Left lobe of liver (tissue), 2 donors: ENCODE measurements at regions not wholly inside any gene's neighbourhood (a gene's known extent, or its start where the extent isn't known, plus 50 kb on each side); places are given as distances from the start of the nearest gene placed in this dataset.

Source experiments
- ATAC-seq: fragments of 200-7000 bp; cut with Tn5 transposase; one replicate; pipeline ENCODE4 v1.9.1; 2020; ENCODE audit warnings: mild to moderate bottlenecking, moderate library complexity
- DNase-seq: peaks from one replicate; pipeline ENCODE4 v3.0.0-alpha.2; 2020; ENCODE audit warnings: low spot score
- donor health status: DM: no; HTN: no; CAD: no; lungs with moderate emphysema.
- donor health status: DM: no; HTN: yes; CAD: no.

- DNase-seq (peak; percentile 87), ATAC-seq (peak; percentile 75)
Measured at GRCh38 chr3:194247350-194247740, 103.8 kb downstream of the CPN2 start.

GRCh38 chr3:194249323-194250097, 101.6 kb downstream of the CPN2 start:
- peak; percentile 47 for DNase-seq
- no peak for ATAC-seq

GRCh38 chr3:194250098-194251002, 100.8 kb downstream of the CPN2 start:
- DNase-seq (peak; percentile 81), ATAC-seq (peak; percentile 61)

- DNase-seq (no peak), ATAC-seq (no peak)
Measured at GRCh38 chr3:194251007-194251406, 100.1 kb downstream of the CPN2 start.

GRCh38 chr3:194251461-194251860, 99.7 kb downstream of the CPN2 start:
- no peak for ATAC-seq
- DNase-seq: peak; percentile 43

GRCh38 chr3:194251891-194252560, 99.1 kb downstream of the CPN2 start:
- ATAC-seq (no peak), DNase-seq (peak; percentile 44)

- DNase-seq (peak; percentile 32), ATAC-seq (no peak)
Measured at GRCh38 chr3:194253270-194253669, 97.9 kb downstream of the CPN2 start.

GRCh38 chr3:194254040-194254439, 97.1 kb downstream of the CPN2 start:
- peak; percentile 32 for DNase-seq
- ATAC-seq: no peak

- ATAC-seq (peak; percentile 56), DNase-seq (peak; percentile 60)
Measured at GRCh38 chr3:194255252-194256039, 95.7 kb downstream of the CPN2 start.

- DNase-seq: peak; percentile 39
Measured at GRCh38 chr3:194256040-194256945, 94.8 kb downstream of the CPN2 start.

GRCh38 chr3:194257151-194257621, 93.9 kb downstream of the CPN2 start:
- ATAC-seq: no peak
- DNase-seq: peak; percentile 15

More at GRCh38 chr3:194256040-194256945, 94.8 kb downstream of the CPN2 start:
- no peak for ATAC-seq

- no peak for ATAC-seq
- peak; percentile 7 for DNase-seq
Measured at GRCh38 chr3:194257916-194258668, 93.0 kb downstream of the CPN2 start.

GRCh38 chr3:194259982-194260766, 91.0 kb downstream of the CPN2 start:
- DNase-seq (peak; percentile 41), ATAC-seq (no peak)

GRCh38 chr3:194261581-194262063, 89.5 kb downstream of the CPN2 start:
- peak; percentile 82 for ATAC-seq
- DNase-seq: peak; percentile 89

GRCh38 chr3:194262176-194262924, 88.8 kb downstream of the CPN2 start:
- DNase-seq: peak; percentile 10
- ATAC-seq: no peak

GRCh38 chr3:194262925-194263305, 88.2 kb downstream of the CPN2 start:
- ATAC-seq (no peak), DNase-seq (no peak)
